EH (cell line): ENCODE measurements at regions not wholly inside any gene's neighbourhood (a gene's known extent, or its start where the extent isn't known, plus 50 kb on each side); places are given as distances from the start of the nearest gene placed in this dataset.

ENCODE experiments used
- DNase-seq: peaks from one replicate; pipeline ENCODE4 v3.0.0-alpha.2; 2015; ENCODE audit warnings: low read depth

- no peak for DNase-seq
These were observed 217.2 kb downstream of the CHRM3 start for GRCh38 chr1:239603530-239603929.

GRCh38 chr1:239606850-239607400, 220.6 kb downstream of the CHRM3 start:
- DNase-seq, result no peak

DNA sequence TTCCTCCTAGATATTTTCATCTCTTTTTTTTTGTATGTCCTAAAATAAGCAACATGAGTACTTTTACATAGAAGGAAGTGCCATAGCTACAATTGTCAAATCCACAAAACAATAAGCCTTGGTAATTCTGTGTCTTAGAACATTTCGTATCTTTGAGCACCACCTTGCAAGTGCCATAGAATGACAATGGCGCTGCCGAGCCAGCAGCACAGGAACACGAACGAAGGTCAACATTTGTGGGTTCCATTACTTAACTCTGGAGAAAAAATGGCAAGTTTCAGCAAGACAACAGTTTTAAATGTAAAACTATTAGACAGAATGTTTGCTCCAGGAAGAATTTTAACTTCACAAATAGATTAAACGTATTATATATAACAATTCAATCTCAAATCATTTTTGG, 222.1 kb downstream of the CHRM3 start:
- DNase-seq, result no peak

DNA sequence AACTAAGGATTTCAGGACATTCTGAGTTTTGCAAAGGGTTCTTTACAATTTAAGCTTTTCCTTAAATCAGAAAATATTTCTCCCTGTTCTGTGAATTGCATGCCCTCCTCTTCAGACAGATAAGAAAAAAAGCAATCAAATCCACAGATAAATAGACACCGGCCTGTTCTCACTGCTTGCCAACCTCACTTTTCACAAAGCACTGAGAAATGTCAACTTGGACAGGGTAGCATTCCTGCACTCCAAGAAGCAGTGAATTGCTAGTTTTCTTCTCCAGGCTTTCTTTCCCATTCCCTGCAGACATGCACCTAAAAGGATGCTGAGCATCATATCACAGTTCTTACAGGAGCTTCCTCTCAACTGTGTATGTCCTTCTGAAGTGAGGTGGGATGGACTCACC, 226.0 kb downstream of the CHRM3 start:
- DNase-seq, result no peak

- no peak for DNase-seq
These were observed 230.3 kb downstream of the CHRM3 start for GRCh38 chr1:239616673-239617072.

GRCh38 chr1:239617259-239617658, 230.9 kb downstream of the CHRM3 start:
- DNase-seq, result no peak

- no peak for DNase-seq
These were observed 231.4 kb downstream of the CHRM3 start for GRCh38 chr1:239617731-239618130.

- no peak for DNase-seq
These were observed 232.8 kb downstream of the CHRM3 start for GRCh38 chr1:239619190-239619589.

GRCh38 chr1:239630767-239631166, 244.4 kb downstream of the CHRM3 start:
- DNase-seq, result no peak

- DNase-seq, result no peak
These were observed 247.1 kb downstream of the CHRM3 start for GRCh38 chr1:239633432-239633831.

DNA sequence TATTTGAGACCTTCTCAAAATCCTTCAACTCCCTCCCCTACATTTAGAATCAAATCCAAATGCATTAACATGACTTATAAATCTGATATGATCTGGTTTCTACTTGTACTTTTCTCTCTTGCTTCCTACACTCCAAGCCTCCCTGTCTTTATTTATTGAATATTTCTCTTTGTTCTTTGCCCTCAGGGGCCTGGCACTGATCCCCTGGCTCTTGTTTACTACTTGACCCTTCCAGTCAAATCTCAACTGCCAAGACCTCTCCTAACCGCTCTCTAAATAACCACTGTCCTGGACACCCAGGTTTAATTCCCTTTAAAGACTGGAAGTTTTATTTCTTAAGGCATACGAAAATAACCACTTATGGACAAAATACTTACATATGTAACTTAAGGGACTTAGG, 248.9 kb downstream of the CHRM3 start:
- no peak for DNase-seq

DNA sequence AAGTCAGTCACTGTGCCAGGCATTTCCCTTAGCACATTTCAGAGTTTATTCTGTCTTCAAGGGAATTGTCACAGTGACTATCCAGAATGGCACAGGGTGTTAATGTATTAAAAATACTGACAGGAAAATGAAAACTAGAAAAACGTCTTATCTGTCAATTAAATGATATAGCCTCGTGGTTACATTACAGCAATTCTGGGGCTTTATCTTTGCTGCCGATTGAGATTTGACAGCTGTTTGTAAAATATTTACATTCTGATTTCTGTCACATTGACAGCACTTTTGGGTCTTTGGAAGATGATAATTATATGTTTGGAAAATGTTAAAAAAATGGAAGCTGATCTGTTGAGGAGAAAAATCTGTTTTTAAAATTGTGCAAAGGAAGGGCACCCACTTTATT, 250.0 kb downstream of the CHRM3 start:
- DNase-seq, result no peak

DNA sequence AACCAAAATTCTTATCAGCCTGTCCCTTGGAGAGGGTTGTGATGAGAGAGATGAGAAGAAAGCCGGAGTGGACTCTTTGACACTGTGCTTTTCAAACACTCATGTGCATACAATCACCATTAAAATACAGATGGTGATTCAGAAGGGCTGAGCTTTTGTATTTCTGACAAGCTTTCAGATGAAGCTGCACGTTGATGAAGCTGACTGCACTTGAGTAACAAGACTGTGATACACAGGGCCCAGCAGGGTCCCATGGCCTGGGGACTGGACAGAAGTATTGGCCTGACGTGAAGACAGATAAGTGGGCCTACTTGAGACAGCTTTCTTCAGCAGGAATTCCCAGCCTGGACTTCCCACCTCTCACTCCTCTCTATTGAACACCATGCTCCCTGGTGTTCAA, 258.2 kb downstream of the CHRM3 start:
- DNase-seq, result no peak

GRCh38 chr1:239647045-239647444, 260.7 kb downstream of the CHRM3 start:
- DNase-seq, result no peak

DNA sequence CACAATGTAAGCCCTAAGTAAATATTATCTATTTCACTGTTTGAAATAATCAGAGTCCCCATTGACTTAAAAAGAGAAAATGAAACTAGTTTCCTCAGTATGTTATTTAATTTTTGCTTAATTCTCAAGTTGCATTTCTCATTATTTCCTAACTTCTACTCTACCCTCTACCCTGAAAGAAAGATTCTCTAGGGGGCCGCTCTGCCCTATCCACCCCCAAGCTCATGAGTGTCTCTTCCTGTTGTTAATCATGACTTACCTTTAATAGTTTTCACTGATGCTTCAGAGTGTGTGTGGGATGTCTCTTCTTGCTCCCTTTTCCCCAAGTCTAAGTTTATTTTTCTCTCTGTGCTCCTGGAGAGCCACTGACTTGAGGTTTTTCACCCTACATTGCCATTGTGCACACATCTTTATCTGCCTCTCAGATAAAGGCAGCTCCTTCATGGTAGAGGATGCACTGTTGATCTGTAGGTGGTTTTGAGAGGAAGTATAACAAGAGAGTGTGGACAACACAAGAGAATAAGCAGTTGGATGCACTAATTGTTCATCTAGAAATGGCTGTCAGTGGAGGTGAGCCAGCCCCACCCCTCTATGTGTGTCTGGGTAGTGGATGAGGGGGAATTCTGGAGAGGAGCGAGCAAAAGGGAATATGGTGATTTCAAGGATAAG, 261.7 kb downstream of the CHRM3 start:
- DNase-seq, result no peak

- no peak for DNase-seq
These were observed 268.7 kb downstream of the CHRM3 start for GRCh38 chr1:239655023-239655422.

- DNase-seq, result no peak
These were observed 270.9 kb downstream of the CHRM3 start for GRCh38 chr1:239657291-239657690.

GRCh38 chr1:239662950-239663349, 276.6 kb downstream of the CHRM3 start:
- DNase-seq, result no peak

GRCh38 chr1:239672256-239672655, 285.9 kb downstream of the CHRM3 start:
- no peak for DNase-seq

DNA sequence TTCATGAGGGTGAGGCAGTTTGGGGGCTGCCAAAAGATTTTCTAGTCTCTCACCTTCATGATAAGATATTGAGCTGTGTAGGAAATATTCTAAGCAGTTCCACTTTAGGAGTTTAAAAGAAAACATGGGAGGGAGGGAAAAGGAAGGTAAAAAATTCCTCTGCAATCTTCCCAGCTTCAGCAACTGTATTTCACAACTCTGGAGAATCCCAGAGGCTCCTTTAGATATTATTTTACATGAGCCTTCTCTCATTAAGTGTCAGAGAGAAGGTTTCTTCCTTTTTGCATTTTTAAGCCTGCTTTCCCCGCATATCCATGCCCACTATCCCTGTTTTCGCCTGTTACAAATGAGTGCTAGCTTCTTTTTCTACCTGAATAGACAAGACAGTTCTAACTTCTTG, 289.4 kb downstream of the CHRM3 start:
- DNase-seq, result no peak

DNA sequence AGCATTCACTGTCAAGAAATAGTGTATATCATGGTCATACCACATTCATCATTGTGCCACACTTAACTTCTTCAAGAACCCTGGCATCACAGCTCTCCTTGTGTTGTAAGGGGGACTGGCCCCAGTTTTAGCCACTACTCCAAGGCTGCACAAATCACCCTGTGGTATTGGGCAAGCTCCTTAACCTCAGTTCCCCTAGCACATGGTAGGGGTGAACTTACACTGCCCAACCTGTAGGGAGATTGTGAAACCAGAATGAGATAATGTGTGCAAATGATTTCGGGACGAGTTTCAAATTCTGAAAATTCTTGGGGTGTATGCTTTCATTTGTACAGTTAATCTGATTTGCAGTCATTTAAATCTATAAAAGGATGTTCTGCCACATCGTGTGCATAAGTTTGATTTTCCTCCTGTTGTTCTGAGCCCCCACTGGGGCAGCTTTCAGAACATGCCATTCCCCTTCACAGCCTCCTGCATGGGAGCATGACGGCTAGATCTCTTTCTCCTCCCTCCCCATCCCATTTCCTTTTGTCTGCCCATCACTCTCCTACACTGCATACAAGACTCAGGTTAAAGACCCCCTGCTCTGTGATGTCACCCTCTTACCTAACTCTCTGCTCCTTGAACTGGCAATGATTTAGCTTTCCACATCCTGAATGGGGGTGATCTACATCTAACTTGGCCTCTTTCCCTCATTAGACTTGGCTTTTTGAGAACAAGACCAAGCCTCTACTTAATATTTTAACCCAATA, 290.3 kb downstream of the CHRM3 start:
- no peak for DNase-seq

- no peak for DNase-seq
These were observed 291.0 kb downstream of the CHRM3 start for GRCh38 chr1:239677362-239677761.

DNA sequence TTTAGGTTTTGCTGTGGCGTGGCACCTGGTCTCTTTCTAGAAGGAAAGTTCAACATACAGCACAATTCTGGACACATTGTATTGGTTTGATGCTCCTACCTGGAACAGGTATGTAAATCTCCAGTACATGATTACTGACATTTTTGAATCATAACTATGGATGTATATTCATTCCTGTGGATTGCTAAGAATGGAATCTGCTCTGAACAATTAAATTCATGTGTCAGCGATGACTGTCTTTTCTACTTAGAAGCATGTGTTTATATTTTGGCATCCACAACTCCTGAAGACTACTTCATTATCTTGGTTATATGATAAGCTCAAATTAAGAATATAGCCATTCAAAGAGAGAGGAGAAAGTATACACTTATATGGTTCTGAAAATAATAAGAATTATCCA, 291.8 kb downstream of the CHRM3 start:
- DNase-seq, result no peak

DNA sequence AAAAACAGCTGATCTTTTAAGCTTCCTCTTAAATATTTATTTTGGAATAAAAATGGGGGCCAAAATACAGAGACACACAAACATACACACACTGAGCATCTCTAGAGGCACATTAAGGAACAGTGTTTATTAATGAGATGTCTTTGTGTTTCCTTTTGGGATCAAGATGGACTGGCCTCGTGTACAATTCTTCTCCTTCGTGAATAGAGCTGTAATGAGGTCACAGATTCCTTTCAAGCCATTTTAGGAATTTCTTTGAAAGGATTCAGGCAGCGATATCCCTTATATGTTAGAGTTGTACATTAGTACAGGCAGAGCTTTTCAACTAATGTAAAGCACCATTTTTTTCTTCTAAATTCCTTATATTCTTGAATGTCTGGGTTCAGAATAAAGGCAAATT, 295.7 kb downstream of the CHRM3 start:
- DNase-seq, result no peak
